H9 (cell line): ENCODE measurements at regions not wholly inside any gene's neighbourhood (a gene's known extent, or its start where the extent isn't known, plus 50 kb on each side); places are given as distances from the start of the nearest gene placed in this dataset.

ENCODE experiments used
- DNase-seq: peaks from one replicate; pipeline ENCODE4 v3.0.0-alpha.2; 2017
- H2AFZ ChIP-seq: one replicate; pipeline ENCODE4 v1.6.1; 2013; ENCODE audit warnings: mild to moderate bottlenecking, low read length, control low read depth, moderate library complexity
- H2AK5ac ChIP-seq: 2 replicates; pipeline ENCODE4 v1.6.1; 2013; ENCODE audit warnings: low read length, control low read depth, mixed read lengths; ENCODE audit not compliant: insufficient read length
- H2BK120ac ChIP-seq: one replicate; pipeline ENCODE4 v1.6.1; 2013; ENCODE audit warnings: low read depth, mild to moderate bottlenecking, low read length, control low read depth, inconsistent platforms; ENCODE audit not compliant: poor library complexity, severe bottlenecking
- H2BK12ac ChIP-seq: 2 replicates; pipeline ENCODE4 v1.6.1; 2013; ENCODE audit warnings: low read length, control low read depth, mixed read lengths, low read depth; ENCODE audit not compliant: insufficient read length
- H2BK15ac ChIP-seq: 2 replicates; pipeline ENCODE4 v1.6.1; 2013; ENCODE audit warnings: low read depth, low read length, control low read depth
- H2BK20ac ChIP-seq: one replicate; pipeline ENCODE4 v1.6.1; 2013; ENCODE audit warnings: low read depth, mild to moderate bottlenecking, low read length, control low read depth, inconsistent platforms; ENCODE audit not compliant: poor library complexity, severe bottlenecking
- H2BK5ac ChIP-seq: 2 replicates; pipeline ENCODE4 v1.6.1; 2013; ENCODE audit warnings: low read length, control low read depth, mixed read lengths; ENCODE audit not compliant: insufficient read length
- H3K14ac ChIP-seq: 2 replicates; pipeline ENCODE4 v1.6.1; 2013; ENCODE audit warnings: low read length, control low read depth; ENCODE audit not compliant: insufficient read depth
- H3K18ac ChIP-seq: 2 replicates; pipeline ENCODE4 v1.6.1; 2013; ENCODE audit warnings: low read depth, mild to moderate bottlenecking, mixed read lengths, low read length, control low read depth; ENCODE audit not compliant: insufficient read length
- H3K23ac ChIP-seq: 2 replicates; pipeline ENCODE4 v1.6.1; 2013; ENCODE audit warnings: low read length, control low read depth, mixed read lengths, low read depth; ENCODE audit not compliant: insufficient read length
- H3K23me2 ChIP-seq: 2 replicates; pipeline ENCODE4 v1.6.1; 2013; ENCODE audit warnings: low read depth, mild to moderate bottlenecking, mixed read lengths, low read length, control low read depth; ENCODE audit not compliant: insufficient read length, poor library complexity, severe bottlenecking
- H3K27ac ChIP-seq: 2 replicates; pipeline ENCODE4 v1.5.1; 2013; ENCODE audit warnings: low read length, control low read depth, mixed read lengths, low read depth; ENCODE audit not compliant: insufficient read length
- H3K27me3 ChIP-seq: 2 replicates; pipeline ENCODE4 v1.6.1; 2013; ENCODE audit warnings: low read length, control low read depth, inconsistent platforms; ENCODE audit not compliant: insufficient read depth
- H3K4ac ChIP-seq: 2 replicates; pipeline ENCODE4 v1.6.1; 2013; ENCODE audit warnings: low read depth, mild to moderate bottlenecking, control low read depth, inconsistent platforms, low read length, moderate library complexity
- H3K4me1 ChIP-seq: 2 replicates; pipeline ENCODE4 v1.6.1; 2013; ENCODE audit warnings: low read length, control low read depth, inconsistent platforms; ENCODE audit not compliant: insufficient read depth
- H3K4me2 ChIP-seq: 2 replicates; pipeline ENCODE4 v1.6.1; 2013; ENCODE audit warnings: low read length, control low read depth, mixed read lengths; ENCODE audit not compliant: insufficient read length, insufficient read depth
- H3K56ac ChIP-seq: 2 replicates; pipeline ENCODE4 v1.6.1; 2013; ENCODE audit warnings: low read depth, mild to moderate bottlenecking, mixed read lengths, low read length, control low read depth; ENCODE audit not compliant: insufficient read length
- H3K79me1 ChIP-seq: 2 replicates; pipeline ENCODE4 v1.6.1; 2013; ENCODE audit warnings: low read depth, mild to moderate bottlenecking, moderate library complexity, low read length, control low read depth, inconsistent platforms; ENCODE audit not compliant: insufficient read depth, poor library complexity, severe bottlenecking
- H3K79me2 ChIP-seq: 2 replicates; pipeline ENCODE4 v1.6.1; 2013; ENCODE audit warnings: low read length, control low read depth, inconsistent platforms; ENCODE audit not compliant: insufficient read depth
- H3K9ac ChIP-seq: 2 replicates; pipeline ENCODE4 v1.6.1; 2013; ENCODE audit warnings: low read length, control low read depth, mixed read lengths; ENCODE audit not compliant: insufficient read length; ENCODE audit errors: extremely low read depth
- H3K9me3 ChIP-seq: one replicate; pipeline ENCODE4 v1.6.1; 2013; ENCODE audit warnings: low read depth, low read length, inconsistent platforms; ENCODE audit not compliant: control insufficient read depth
- H3T11ph ChIP-seq: one replicate; pipeline ENCODE4 v1.6.1; 2013; ENCODE audit warnings: mild to moderate bottlenecking, low read length, control low read depth, inconsistent platforms
- H4K20me1 ChIP-seq: one replicate; pipeline ENCODE4 v1.6.1; 2013; ENCODE audit not compliant: control insufficient read depth, insufficient read length, insufficient read depth
- H4K5ac ChIP-seq: 2 replicates; pipeline ENCODE4 v1.6.1; 2013; ENCODE audit warnings: low read depth, mild to moderate bottlenecking, mixed read lengths, low read length, control low read depth; ENCODE audit not compliant: insufficient read length
- H4K8ac ChIP-seq: replicated peaks from 2 replicates; pipeline ENCODE4 v1.6.1; 2013; ENCODE audit warnings: low read length, control low read depth, mixed read lengths, low read depth; ENCODE audit not compliant: insufficient read length
- H4K91ac ChIP-seq: 2 replicates; pipeline ENCODE4 v1.6.1; 2013; ENCODE audit warnings: low read depth, mild to moderate bottlenecking, moderate library complexity, mixed read lengths, low read length, control low read depth; ENCODE audit not compliant: insufficient read length
- H3K27ac Mint-ChIP-seq, 3 experiments: 2 replicates in 2 of 3; 3 replicates in 1 of 3; pipeline ENCODE4 v1.8.0; 2020 to 2021; ENCODE audit warnings: mixed read lengths in 3 of 3, mild to moderate bottlenecking in 1 of 3, moderate library complexity in 1 of 3
- H3K27me3 Mint-ChIP-seq: 2 replicates; pipeline ENCODE4 v1.8.0; 2021; ENCODE audit warnings: low read depth, mild to moderate bottlenecking, moderate library complexity, mixed read lengths
- H3K36me3 Mint-ChIP-seq, 3 experiments: 2 replicates in 2 of 3; 3 replicates in 1 of 3; pipeline ENCODE4 v1.8.0; 2020 to 2021; ENCODE audit warnings: low read depth in 3 of 3, mixed read lengths in 3 of 3; ENCODE audit not compliant: insufficient read depth in 1 of 3
- H3K4me1 Mint-ChIP-seq, 2 experiments: 2 replicates each; pipeline ENCODE4 v1.8.0; 2020; ENCODE audit warnings: mixed read lengths in 2 of 2
- H3K4me3 Mint-ChIP-seq, 2 experiments: 2 replicates in 1 of 2; 3 replicates in 1 of 2; pipeline ENCODE4 v1.8.0; 2020 to 2021; ENCODE audit warnings: mild to moderate bottlenecking in 2 of 2, mixed read lengths in 2 of 2, moderate library complexity in 1 of 2
- H3K9me3 Mint-ChIP-seq, 2 experiments: 2 replicates in 1 of 2; 3 replicates in 1 of 2; pipeline ENCODE4 v1.8.0; 2020; ENCODE audit warnings: mild to moderate bottlenecking in 2 of 2, mixed read lengths in 2 of 2, moderate library complexity in 1 of 2
- WGBS: extraction: QIAGEN DNeasy Blood & Tissue Kit; methylation state at CpG from one replicate; pipeline ENCODE4 v1.1.7; 2013; ENCODE audit warnings: missing lambda C conversion rate, low lambda C conversion rate, mixed read lengths; ENCODE audit not compliant: insufficient read length; ENCODE audit errors: extremely low coverage; 5-methylcytosine and 5-hydroxymethylcytosine counted together
- TF ChIP-seq, protein P1 (sequence below): fragments of 200-600 bp; sonication (generic); conservative IDR thresholded peaks from 3 replicates; pipeline ENCODE4 v1.8.0; 2021; ENCODE audit warnings: antibody characterized with exemption, mild to moderate bottlenecking

DNA sequence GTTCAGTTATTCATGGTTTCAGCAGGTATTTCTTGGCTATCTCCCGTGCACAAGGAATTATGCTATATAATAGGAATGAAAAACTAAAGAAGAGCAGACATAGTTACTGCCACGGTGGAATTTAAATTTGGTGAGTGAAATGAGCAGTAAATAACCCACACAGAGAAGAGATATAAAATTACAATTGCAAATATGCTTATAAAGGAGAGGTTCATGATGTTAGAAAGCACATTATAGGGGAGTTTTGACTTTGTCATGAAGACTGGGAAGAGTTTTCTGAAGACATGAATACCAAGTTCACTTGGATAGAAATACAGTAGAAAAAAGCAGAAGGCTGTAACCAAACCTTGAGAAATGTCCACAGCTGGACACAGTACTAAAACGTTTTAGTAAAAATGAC lies 712.0 kb upstream of the AADAT start:
- Histone ChIP-seq H2BK12ac (no peak overlapping the region), H2BK15ac (no peak overlapping the region), H2BK5ac (no peak overlapping the region), H3K79me1 (no peaks in the 10 kb centered on the region), H3T11ph (no peak overlapping the region), H4K91ac (no peak overlapping the region), H3K4me1 (no peaks in the 10 kb centered on the region), H2BK120ac (no peak overlapping the region), H3K79me2 (no peaks in the 10 kb centered on the region), H3K4me2 (no peak overlapping the region), H4K8ac (no peak overlapping the region), H3K9me3 (no peaks in the 10 kb centered on the region), H3K4ac (no peak overlapping the region), H2AK5ac (no peak overlapping the region), H3K14ac (no peak overlapping the region), H4K5ac (no peak overlapping the region), H2BK20ac (no peak overlapping the region), H3K56ac (no peak overlapping the region), H2AFZ (no peak overlapping the region), H3K9ac (no peak overlapping the region), H3K23me2 (no peaks in the 10 kb centered on the region), H4K20me1 (no peaks in the 10 kb centered on the region), H3K18ac (no peak overlapping the region), H3K23ac (no peak overlapping the region), H3K27ac (no peak overlapping the region), H3K27me3 (no peaks in the 10 kb centered on the region)
- Mint-ChIP-seq H3K36me3 (no peaks in the 10 kb centered on the region), H3K4me3 (no peak overlapping the region), H3K27me3 (no peaks in the 10 kb centered on the region), H3K4me1 (no peaks in the 10 kb centered on the region; a peak in 1 of 4 replicates), H3K9me3 (no peaks in the 10 kb centered on the region), H3K27ac (no peak overlapping the region)
- TF ChIP-seq, protein P1, sequence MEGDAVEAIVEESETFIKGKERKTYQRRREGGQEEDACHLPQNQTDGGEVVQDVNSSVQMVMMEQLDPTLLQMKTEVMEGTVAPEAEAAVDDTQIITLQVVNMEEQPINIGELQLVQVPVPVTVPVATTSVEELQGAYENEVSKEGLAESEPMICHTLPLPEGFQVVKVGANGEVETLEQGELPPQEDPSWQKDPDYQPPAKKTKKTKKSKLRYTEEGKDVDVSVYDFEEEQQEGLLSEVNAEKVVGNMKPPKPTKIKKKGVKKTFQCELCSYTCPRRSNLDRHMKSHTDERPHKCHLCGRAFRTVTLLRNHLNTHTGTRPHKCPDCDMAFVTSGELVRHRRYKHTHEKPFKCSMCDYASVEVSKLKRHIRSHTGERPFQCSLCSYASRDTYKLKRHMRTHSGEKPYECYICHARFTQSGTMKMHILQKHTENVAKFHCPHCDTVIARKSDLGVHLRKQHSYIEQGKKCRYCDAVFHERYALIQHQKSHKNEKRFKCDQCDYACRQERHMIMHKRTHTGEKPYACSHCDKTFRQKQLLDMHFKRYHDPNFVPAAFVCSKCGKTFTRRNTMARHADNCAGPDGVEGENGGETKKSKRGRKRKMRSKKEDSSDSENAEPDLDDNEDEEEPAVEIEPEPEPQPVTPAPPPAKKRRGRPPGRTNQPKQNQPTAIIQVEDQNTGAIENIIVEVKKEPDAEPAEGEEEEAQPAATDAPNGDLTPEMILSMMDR = no peak
- DNase-seq = no peak
- WGBS = no CpG with 5 or more reads among the region's 3 CpGs
